ENCODE measurements at regions not wholly inside any gene's neighbourhood (a gene's known extent, or its start where the extent isn't known, plus 50 kb on each side); places are given as distances from the start of the nearest gene placed in this dataset.
"Not testable (repeated sequence)": the region's sequence is repeated elsewhere in the genome, so short reads cannot be mapped to it uniquely, and the experiment has no call there.

- no peak overlapping the region for H3K4ac ChIP-seq (ENCODE audit: low read depth, low read length)
- CTCF ChIA-PET: no interaction called here
- dilution Hi-C loops (cut with HindIII; ENCODE audit: low sequenced_read_pairs, unreplicated experiment): no loop called here
These were observed 131.5 kb upstream of the KIF5B start for GRCh38 chr10:32187686-32188085.

GRCh38 chr10:32183652-32184051 lies 127.4 kb upstream of the KIF5B start:
- H3K14ac ChIP-seq (replicated peaks; ENCODE audit: low read depth, low read length); H3K18ac ChIP-seq (ENCODE audit: low read depth, low read length); H2BK20ac ChIP-seq (ENCODE audit: low read depth, low read length); H4K5ac ChIP-seq (ENCODE audit: low read depth, low read length); H3K9ac ChIP-seq (ENCODE audit: low read depth, low read length); H2BK5ac ChIP-seq (ENCODE audit: low read depth, low read length, poor library complexity, severe bottlenecking); H4K91ac ChIP-seq (ENCODE audit: insufficient read depth, low read depth, low read length); H3K9me1 ChIP-seq (ENCODE audit: insufficient read depth, low read length); H2AK9ac ChIP-seq (replicated peaks; ENCODE audit: low read depth, low read length, poor library complexity); H3K23ac ChIP-seq (ENCODE audit: low read depth, low read length); H2BK120ac ChIP-seq (ENCODE audit: low read depth, low read length); H3K56ac ChIP-seq (ENCODE audit: extremely low read depth, insufficient read depth, low read length); H3K4me2 ChIP-seq (ENCODE audit: low read depth, low read length); in situ Hi-C loops (cut with MboI; ENCODE audit: low sequenced_read_pairs); H3K79me1 ChIP-seq (ENCODE audit: low read depth in 1 of 2, low read length in 2 of 2); H3K9me3 ChIP-seq (ENCODE audit: control insufficient read depth, insufficient read depth, low read length); H3K27me3 ChIP-seq (ENCODE audit: control insufficient read depth, insufficient read depth, low read length); H2BK15ac ChIP-seq (ENCODE audit: low read depth, low read length); dilution Hi-C loops (cut with HindIII; ENCODE audit: low sequenced_read_pairs, unreplicated experiment); BruUV-seq (replicated peaks); H4K8ac ChIP-seq (ENCODE audit: low read depth in 2 of 2, low read length in 2 of 2); H3K27ac ChIP-seq (ENCODE audit: insufficient read depth, low read length); H3K36me3 ChIP-seq (ENCODE audit: control insufficient read depth, insufficient read depth, low read length); H2AFZ ChIP-seq (replicated peaks; ENCODE audit: low read length, poor library complexity); ATAC-seq (ENCODE audit: low read depth); H3K4me3 ChIP-seq (ENCODE audit: insufficient read depth, low read depth, low read length); H3K4ac ChIP-seq (ENCODE audit: low read depth, low read length); H3K4me1 ChIP-seq (ENCODE audit: control insufficient read depth, insufficient read depth, low read length); DNase-seq; intact Hi-C loops (cut with micrococcal nuclease); H2AK5ac ChIP-seq (ENCODE audit: low read depth, low read length); POLR2A ChIA-PET (ENCODE audit: unreplicated experiment); H4K20me1 ChIP-seq (ENCODE audit: insufficient read depth, low read length): not testable (repeated sequence)
- no CpG with 5 or more reads among the region's 5 CpGs for WGBS, 2 experiments (ENCODE audit: extremely low coverage in 2 of 2, insufficient read length in 1 of 2)
- CTCF ChIA-PET: interaction anchor here (0.6 kb wide), 1 partner anchor 181 kb away, joined by 4 read pairs; no protein-coding TSS in a partner anchor

More at GRCh38 chr10:32187686-32188085, 131.5 kb upstream of the KIF5B start:
- no CpG with 5 or more reads among the region's 6 CpGs for whole genome bisulfite sequencing, 2 experiments (ENCODE audit: extremely low coverage in 2 of 2, insufficient read length in 1 of 2)
- H2BK5ac ChIP-seq (ENCODE audit: low read depth, low read length, poor library complexity, severe bottlenecking): no peak overlapping the region
- H2AFZ ChIP-seq (replicated peaks; ENCODE audit: low read length, poor library complexity): no peak overlapping the region
- no peak overlapping the region for H4K5ac ChIP-seq (ENCODE audit: low read depth, low read length)
- DNase-seq (no peak), ATAC-seq (ENCODE audit: low read depth) (no peak)
- no peaks in the 10 kb centered on the region for H3K9me3 ChIP-seq (ENCODE audit: control insufficient read depth, insufficient read depth, low read length)
- POLR2A ChIA-PET (ENCODE audit: unreplicated experiment): interaction anchor here (0.7 kb wide), 1 partner anchor 8 kb away, joined by 3 read pairs; no protein-coding TSS in a partner anchor
- no peaks in the 10 kb centered on the region for H3K9me1 ChIP-seq (ENCODE audit: insufficient read depth, low read length)
- H4K20me1 ChIP-seq (ENCODE audit: insufficient read depth, low read length): no peaks in the 10 kb centered on the region
- no peak overlapping the region for H3K9ac ChIP-seq (ENCODE audit: low read depth, low read length)
- H2AK5ac ChIP-seq (ENCODE audit: low read depth, low read length): no peak overlapping the region
- no peak overlapping the region for H3K23ac ChIP-seq (ENCODE audit: low read depth, low read length)
- intact Hi-C loops (cut with micrococcal nuclease) (no loop called here), in situ Hi-C loops (cut with MboI; ENCODE audit: low sequenced_read_pairs) (no loop called here)
- no peak for TF ChIP-seq POLR2A (IDR thresholded peaks at IDR 0.05; ENCODE audit: low read depth, low read length)
- TF ChIP-seq MAFK (IDR thresholded peaks at IDR 0.05; ENCODE audit: low read depth, low read length): no peak
- no peak for TF ChIP-seq MAZ (IDR thresholded peaks at IDR 0.05; ENCODE audit: borderline replicate concordance, low read depth, low read length)
- no peak for TF ChIP-seq RAD21 (IDR thresholded peaks at IDR 0.05; ENCODE audit: low read length)
- H3K79me1 ChIP-seq (ENCODE audit: low read depth in 1 of 2, low read length in 2 of 2): no peaks in the 10 kb centered on the region
- H2AK9ac ChIP-seq (replicated peaks; ENCODE audit: low read depth, low read length, poor library complexity): no peak overlapping the region
- H2BK20ac ChIP-seq (ENCODE audit: low read depth, low read length): no peak overlapping the region
- H3K18ac ChIP-seq (ENCODE audit: low read depth, low read length): no peak overlapping the region
- no peak overlapping the region for H4K91ac ChIP-seq (ENCODE audit: insufficient read depth, low read depth, low read length)
- H3K27me3 ChIP-seq (ENCODE audit: control insufficient read depth, insufficient read depth, low read length): peaks cover 7% of the 10 kb centered on the region
- no peak overlapping the region for H3K4me2 ChIP-seq (ENCODE audit: low read depth, low read length)
- H3K14ac ChIP-seq (replicated peaks; ENCODE audit: low read depth, low read length): no peak overlapping the region
- H3K4me3 ChIP-seq (ENCODE audit: insufficient read depth, low read depth, low read length): no peak overlapping the region
- H4K8ac ChIP-seq (ENCODE audit: low read depth in 2 of 2, low read length in 2 of 2): no peak overlapping the region
- no peak overlapping the region for H3K27ac ChIP-seq (ENCODE audit: insufficient read depth, low read length)
- no peaks in the 10 kb centered on the region for H3K4me1 ChIP-seq (ENCODE audit: control insufficient read depth, insufficient read depth, low read length)
- no peak overlapping the region for H3K56ac ChIP-seq (ENCODE audit: extremely low read depth, insufficient read depth, low read length)
- H3K36me3 ChIP-seq (ENCODE audit: control insufficient read depth, insufficient read depth, low read length): no peaks in the 10 kb centered on the region
- BruUV-seq (replicated peaks): no TSS peak
- no peak overlapping the region for H2BK15ac ChIP-seq (ENCODE audit: low read depth, low read length)
- H2BK120ac ChIP-seq (ENCODE audit: low read depth, low read length): no peak overlapping the region

All from IMR-90 (cell line).